Mucosa of stomach (tissue), 1 donor: ENCODE measurements at regions not wholly inside any gene's neighbourhood (a gene's known extent, or its start where the extent isn't known, plus 50 kb on each side); places are given as distances from the start of the nearest gene placed in this dataset.
"Not testable (repeated sequence)": the region's sequence is repeated elsewhere in the genome, so short reads cannot be mapped to it uniquely, and the experiment has no call there.

Experiments used
- H3K27me3 ChIP-seq: one replicate; pipeline ENCODE4 v1.7.0; 2013; ENCODE audit warnings: mild to moderate bottlenecking, low read length; ENCODE audit not compliant: control insufficient read depth, insufficient read depth
- H3K36me3 ChIP-seq: one replicate; pipeline ENCODE4 v1.7.0; 2013; ENCODE audit warnings: low read length; ENCODE audit not compliant: control insufficient read depth, insufficient read depth
- H3K4me1 ChIP-seq: one replicate; pipeline ENCODE4 v1.7.0; 2013; ENCODE audit warnings: mild to moderate bottlenecking, low read length; ENCODE audit not compliant: control insufficient read depth, insufficient read depth
- H3K4me3 ChIP-seq: one replicate; pipeline ENCODE4 v1.7.0; 2013; ENCODE audit warnings: low read length
- H3K9ac ChIP-seq: one replicate; pipeline ENCODE4 v1.7.0; 2013; ENCODE audit warnings: mild to moderate bottlenecking, low read length, moderate library complexity
- H3K9me3 ChIP-seq: one replicate; pipeline ENCODE4 v1.7.0; 2013; ENCODE audit warnings: mild to moderate bottlenecking, low read length, moderate library complexity; ENCODE audit not compliant: control insufficient read depth
- donor health status: Pancreatic carcinoma.

DNA sequence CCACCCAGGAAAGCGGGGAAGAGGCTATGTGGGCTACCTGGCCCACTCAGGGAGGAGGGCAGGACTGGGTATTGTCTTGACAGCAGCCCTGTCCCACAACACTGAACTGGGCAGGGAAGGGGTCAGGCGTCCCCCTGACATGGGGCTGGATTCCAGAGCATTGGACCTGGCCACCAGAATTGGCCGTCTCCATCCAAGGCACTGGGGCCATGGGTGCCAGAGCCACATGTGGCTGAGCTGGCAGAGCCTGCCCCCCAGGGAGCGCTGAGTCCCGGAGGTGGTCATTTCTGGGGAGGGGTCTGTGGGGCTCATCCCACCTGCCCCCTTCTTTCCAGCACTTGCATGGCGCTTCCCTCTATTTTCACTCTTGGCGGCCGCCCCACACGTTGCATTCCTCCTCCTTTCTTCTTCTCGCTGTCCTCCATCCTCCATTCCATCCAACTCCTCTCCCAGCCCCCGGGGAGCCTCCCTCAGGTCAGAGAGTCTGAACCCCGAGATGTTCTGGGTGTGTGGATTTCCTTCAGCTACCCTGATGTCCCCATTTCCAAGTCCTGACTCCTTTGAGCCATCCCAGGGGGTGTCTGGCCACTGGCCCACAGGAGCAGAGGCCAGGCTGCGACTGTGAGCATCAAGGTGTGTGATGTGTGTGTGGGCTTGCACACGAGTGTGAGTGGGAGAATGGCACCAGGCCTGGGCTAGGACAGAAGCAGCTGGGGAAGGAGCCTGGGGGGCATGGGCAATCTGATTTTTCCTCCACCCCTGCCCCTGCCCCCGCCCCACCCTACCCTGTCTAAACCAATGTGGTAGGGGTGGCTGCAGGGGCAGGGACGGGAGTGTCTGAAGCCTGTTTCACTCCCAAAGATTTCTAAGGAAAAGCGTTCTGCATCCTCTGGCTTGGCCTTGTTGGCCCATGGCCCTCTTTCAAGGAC lies 171.2 kb downstream of the TBC1D2B start:
- not testable (repeated sequence) for H3K9ac ChIP-seq, H3K27me3 ChIP-seq, H3K4me3 ChIP-seq, H3K9me3 ChIP-seq, H3K36me3 ChIP-seq
- H3K4me1 ChIP-seq = peaks cover 24% of the 10 kb centered on the region

DNA sequence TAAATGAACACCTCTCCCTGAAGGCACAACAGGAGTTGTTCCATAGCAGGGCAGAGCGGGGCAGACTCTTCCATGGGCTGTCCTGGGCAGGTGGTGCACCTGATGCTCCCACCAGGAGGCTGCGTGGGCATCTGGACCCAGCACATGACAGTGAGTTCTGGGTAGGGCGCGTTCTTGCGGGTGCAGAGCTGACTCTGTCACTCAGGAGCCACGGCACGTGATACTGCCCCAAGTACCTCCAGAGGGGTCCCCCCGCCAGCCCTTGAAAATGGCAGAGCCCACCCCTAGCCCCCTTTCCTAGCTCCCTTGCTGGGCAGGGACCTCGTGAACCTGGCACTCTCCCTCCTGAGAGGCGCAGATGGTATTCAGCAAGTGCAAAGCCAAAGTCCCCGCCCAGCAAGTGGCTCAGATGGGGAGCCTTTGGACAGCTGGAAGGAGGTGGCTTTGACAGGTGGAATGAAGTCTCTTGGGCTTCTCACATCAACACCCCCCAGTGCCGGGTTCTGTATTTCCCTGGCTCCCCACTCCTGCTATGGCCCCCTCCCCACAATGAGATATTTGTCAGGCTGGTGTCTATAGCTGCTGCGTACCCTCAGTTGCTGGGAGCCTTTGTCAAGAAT lies 172.1 kb downstream of the TBC1D2B start:
- Histone ChIP-seq H3K36me3 (no peaks in the 10 kb centered on the region), H3K9ac (no peak overlapping the region), H3K9me3 (no peaks in the 10 kb centered on the region), H3K27me3 (peaks cover 3% of the 10 kb centered on the region), H3K4me3 (no peak overlapping the region), H3K4me1 (peaks cover 24% of the 10 kb centered on the region)

DNA sequence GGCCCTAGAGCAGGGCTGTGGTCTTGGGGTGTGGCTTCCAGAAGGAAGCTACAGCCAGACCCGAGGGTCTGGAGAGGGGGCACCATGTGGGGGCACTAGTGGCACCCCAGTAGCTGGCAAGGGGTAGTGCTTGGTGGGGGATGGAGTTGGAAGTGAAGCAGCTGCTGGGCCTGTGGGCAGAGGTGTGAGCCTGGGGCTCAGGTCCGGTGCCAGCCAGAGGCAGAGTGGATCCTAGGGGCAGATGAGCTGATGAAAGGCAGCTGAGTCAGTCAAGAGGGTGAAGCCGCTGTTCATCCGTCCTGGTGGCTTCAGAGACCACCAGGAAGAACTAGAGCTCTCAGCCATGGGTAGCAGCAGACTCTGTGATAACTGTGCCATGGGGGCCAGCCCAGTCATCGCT lies 172.6 kb downstream of the TBC1D2B start:
- Histone ChIP-seq H3K27me3 (peaks cover 3% of the 10 kb centered on the region), H3K4me1 (peaks cover 21% of the 10 kb centered on the region), H3K4me3 (no peak overlapping the region), H3K36me3 (no peaks in the 10 kb centered on the region), H3K9me3 (no peaks in the 10 kb centered on the region), H3K9ac (no peak overlapping the region)

DNA sequence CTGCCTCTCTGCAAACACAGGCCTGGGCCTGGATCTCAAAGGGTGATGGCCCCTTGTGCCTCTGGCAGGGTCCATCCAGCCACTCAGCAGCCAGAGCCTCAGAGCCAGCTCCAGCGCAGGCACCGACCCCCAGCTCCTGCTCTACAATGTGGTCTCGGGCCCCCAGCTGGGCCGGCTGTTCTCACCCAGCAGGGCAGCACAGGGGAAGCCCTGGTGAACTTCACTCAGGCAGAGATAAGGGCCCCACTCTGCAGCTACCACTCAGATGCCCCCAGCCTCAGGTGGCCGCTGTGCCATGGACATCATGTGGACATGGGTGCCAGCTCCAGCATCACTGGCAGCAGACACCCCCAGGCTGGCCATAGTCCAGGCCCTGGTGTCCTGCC lies 173.1 kb downstream of the TBC1D2B start:
- H3K4me1 ChIP-seq = peaks cover 16% of the 10 kb centered on the region
- H3K27me3 ChIP-seq = peaks cover 3% of the 10 kb centered on the region
- H3K36me3 ChIP-seq = no peaks in the 10 kb centered on the region
- H3K4me3 ChIP-seq = no peak overlapping the region
- H3K9ac ChIP-seq = no peak overlapping the region
- no peaks in the 10 kb centered on the region for H3K9me3 ChIP-seq

DNA sequence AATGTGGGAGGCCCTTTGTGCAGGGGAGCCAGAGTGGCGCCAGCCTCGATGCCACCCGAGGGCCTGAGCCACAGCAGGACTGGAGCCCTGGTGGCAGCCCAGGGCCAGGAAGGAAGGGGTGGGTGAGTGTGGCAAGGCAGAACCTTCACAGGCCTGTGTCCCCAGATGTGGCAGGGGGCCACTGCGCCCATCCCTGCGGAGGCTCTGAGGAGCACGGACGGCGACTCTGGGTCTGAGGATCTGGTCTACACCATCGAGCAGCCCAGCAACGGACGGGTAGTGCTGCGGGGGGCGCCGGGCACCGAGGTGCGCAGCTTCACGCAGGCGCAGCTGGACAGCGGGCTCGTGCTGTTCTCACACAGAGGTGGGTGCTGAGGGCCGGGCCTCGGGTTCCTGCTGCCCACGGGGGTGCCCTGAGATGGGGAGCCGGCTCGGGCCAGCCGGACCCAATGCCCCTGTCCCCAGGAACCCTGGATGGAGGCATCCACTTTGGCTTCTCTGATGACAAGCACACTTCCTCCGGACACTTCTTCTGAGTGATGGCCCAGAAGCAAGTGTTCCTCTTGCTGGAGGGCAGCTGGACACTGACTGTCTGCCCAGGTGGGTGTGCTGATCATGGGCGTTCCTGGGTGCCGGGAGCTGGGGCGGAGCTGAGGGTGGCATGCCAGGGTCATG lies 173.6 kb downstream of the TBC1D2B start:
- not testable (repeated sequence) for H3K9me3 ChIP-seq, H3K36me3 ChIP-seq, H3K9ac ChIP-seq, H3K27me3 ChIP-seq, H3K4me3 ChIP-seq
- H3K4me1 ChIP-seq = peaks cover 11% of the 10 kb centered on the region

DNA sequence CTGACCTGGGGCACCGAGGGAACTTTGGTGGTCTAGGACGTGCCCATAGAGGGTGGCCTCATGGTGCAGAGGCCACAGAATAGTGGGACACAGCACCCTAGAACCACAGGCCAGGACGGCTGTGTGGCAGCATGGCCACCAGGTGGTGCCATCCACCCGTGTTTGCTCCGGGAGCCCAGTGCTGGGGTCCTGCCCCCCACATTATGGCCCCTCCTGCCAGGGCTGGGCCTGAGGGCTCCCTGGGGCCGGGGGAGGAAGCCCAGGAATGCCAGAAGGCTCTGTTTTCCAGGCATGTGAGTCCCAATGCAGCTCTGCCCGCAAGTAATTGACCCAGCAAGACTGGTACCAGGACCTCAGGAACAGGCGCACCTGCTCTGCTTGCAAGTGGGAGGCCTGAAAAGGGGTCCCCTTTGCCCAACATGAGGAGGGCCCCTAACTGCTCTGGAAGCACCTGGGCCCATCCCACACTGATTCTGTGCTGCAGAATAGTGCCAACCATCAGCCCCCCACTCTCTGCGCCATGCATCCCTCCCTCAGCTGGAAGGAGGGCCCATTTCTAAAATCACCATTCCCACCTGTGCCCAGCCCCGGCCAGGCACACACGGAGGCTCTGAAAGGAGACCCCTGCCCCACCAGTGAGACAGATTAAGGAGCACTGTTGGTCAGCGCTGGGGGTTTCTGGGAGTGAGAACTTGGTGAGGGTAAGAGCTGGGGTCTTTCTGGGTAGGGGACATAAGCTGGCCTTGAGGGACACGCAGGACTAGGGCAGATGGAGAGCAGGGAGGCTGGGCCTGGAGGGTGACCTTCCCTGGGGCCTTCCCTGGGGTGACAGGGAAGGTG lies 174.4 kb downstream of the TBC1D2B start:
- H3K9ac ChIP-seq, H3K4me1 ChIP-seq, H3K9me3 ChIP-seq, H3K4me3 ChIP-seq, H3K36me3 ChIP-seq, H3K27me3 ChIP-seq: not testable (repeated sequence)

DNA sequence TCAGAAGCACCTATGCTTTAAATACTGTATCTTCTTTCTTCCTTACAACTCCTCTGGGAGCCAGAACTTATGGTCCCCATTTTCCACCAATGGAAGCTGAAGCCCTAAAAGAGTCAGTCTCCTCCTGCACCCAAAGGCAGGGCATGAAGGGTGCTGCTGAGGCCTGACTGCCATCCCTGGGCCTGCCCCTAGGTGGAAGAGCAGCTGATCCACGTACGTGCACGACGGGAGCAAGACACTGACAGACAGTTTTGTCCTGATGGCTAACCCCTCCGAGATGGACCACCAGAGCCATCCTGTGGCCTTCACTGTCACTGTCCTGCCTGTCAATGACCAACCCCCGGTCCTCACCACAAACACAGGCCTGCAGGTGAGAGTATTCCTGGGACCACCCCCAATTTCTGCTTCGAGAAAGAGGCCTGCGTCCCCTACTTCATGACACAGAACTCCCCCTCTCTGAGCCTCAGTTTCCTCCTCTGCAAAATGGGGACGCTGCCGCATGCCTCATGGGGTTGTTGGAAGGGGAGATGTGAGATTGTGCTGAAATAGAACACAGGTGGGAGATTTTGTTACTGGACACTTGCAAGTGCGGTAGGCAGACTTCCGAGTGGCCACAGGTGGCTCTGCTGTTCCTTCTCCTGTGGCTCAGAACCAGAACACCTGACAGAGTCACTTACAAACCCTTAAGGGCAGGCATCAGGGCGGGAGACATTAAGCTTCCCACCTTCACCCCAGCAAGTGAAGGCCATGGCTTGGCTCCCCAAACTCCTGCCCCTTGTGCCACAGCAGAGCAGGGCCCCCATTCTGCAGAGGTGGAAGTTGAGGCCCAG lies 175.4 kb downstream of the TBC1D2B start:
- no peaks in the 10 kb centered on the region for H3K36me3 ChIP-seq
- no peak overlapping the region for H3K9ac ChIP-seq
- H3K4me3 ChIP-seq = no peak overlapping the region
- H3K4me1 ChIP-seq = no peaks in the 10 kb centered on the region
- H3K9me3 ChIP-seq = no peaks in the 10 kb centered on the region
- H3K27me3 ChIP-seq = peaks cover 3% of the 10 kb centered on the region

DNA sequence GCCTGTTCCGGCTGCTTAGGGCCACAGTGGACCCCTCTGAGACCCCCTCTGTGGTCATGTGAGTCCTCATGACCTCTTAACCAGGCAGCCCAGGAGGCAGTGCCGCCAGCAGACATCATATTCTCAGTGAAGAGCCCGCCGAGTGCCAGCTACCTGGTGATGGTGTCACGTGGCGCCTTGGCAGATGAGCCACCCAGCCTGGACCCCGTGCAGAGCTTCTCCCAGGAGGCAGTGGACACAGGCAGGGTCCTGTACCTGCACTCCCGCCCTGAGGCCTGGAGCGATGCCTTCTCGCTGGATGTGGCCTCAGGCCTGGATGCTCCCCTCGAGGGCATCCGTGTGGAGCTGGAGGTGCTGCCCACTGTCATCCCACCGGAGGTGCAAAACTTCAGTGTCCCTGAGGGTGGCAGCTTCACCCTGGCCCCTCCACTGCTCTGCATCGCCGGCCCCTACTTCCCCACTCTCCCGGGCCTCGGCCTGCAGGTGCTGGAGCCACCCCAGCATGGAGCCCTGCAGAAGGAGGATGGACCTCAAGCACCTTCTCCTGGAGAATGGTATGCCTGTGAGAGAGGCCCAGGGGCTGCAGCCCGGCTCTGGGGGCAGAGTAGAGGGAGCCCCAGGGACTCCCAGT lies 176.1 kb downstream of the TBC1D2B start:
- H3K4me1 ChIP-seq = no peaks in the 10 kb centered on the region
- peaks cover 3% of the 10 kb centered on the region for H3K27me3 ChIP-seq
- no peak overlapping the region for H3K9ac ChIP-seq
- H3K36me3 ChIP-seq = no peaks in the 10 kb centered on the region
- no peaks in the 10 kb centered on the region for H3K9me3 ChIP-seq
- H3K4me3 ChIP-seq = no peak overlapping the region

DNA sequence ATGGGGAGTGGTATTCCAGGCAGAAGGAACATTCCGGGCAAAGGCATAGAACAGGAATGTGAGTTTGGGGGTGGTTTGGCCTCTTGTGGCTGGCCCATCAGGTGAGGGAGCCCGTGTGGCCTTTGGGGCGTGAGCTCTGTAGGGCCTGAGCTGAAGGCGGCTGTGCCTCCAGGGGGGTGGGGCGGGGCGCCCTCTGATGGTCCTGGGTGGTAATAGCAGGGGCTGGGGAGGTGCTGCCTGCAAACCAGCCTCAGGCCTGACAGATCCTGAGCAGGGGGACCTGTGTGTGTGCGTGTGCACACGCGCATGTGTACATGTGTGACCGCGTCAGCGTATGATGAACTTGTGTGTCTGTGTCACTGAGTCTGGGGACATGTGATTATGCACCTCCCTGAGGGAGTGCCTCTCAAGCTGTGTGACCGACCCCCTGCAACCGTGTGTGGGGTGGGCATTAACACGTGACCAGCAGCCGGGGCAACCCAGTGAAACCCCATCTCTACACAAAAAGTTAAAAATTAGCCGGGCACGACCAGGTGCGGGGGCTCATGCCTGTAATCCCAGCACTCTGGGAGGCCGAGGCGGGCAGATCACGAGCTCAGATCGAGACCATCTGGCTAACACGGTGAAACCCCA lies 177.1 kb downstream of the TBC1D2B start:
- not testable (repeated sequence) for H3K9me3 ChIP-seq, H3K4me3 ChIP-seq, H3K27me3 ChIP-seq, H3K4me1 ChIP-seq, H3K9ac ChIP-seq, H3K36me3 ChIP-seq

DNA sequence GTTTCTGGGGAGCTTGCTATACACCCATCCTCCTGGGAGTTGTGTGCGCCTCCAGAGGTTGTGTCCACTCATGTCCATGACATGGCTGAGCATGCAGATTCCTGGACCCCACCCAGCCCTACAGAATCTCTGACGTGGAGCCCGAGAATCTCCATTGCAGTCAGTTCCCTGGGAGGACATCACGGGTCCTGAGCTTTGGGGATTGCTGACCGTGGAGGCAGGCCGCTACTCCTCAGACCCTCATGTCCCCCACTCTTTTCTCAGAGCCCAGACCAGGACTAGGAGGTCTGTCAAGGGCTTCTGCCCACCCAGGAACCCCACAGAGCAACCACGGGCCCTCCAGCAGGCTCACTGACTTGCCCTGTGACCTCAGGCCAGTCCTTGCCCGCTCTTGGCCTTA lies 177.7 kb downstream of the TBC1D2B start:
- not testable (repeated sequence) for H3K36me3 ChIP-seq, H3K4me1 ChIP-seq, H3K27me3 ChIP-seq, H3K9me3 ChIP-seq, H3K9ac ChIP-seq, H3K4me3 ChIP-seq
